ENCODE measurements at regions not wholly inside any gene's neighbourhood (a gene's known extent, or its start where the extent isn't known, plus 50 kb on each side); places are given as distances from the start of the nearest gene placed in this dataset.

DNA sequence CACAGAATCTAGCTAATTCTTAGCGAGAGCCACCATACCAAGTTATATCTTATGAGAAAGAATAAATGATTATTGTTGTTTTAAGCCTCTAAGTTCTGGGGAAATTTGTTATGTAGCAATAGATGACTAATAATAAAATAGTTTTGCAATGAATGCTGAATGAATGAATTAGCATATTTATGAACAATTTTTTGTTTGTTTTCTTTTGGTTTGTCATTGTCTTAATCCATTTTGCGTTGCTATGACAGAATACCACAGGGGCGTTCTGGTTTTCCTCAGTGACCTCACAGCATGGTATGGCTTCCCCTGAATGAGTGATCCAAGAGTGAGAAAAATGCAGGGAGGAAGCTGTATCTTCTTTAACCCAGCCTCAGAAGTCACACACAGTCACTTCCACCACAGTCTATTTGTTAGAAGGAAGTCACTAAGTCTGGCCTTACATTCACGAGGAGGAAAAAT lies 53.8 kb upstream of the HPDL start:
- TF ChIP-seq, protein P1, sequence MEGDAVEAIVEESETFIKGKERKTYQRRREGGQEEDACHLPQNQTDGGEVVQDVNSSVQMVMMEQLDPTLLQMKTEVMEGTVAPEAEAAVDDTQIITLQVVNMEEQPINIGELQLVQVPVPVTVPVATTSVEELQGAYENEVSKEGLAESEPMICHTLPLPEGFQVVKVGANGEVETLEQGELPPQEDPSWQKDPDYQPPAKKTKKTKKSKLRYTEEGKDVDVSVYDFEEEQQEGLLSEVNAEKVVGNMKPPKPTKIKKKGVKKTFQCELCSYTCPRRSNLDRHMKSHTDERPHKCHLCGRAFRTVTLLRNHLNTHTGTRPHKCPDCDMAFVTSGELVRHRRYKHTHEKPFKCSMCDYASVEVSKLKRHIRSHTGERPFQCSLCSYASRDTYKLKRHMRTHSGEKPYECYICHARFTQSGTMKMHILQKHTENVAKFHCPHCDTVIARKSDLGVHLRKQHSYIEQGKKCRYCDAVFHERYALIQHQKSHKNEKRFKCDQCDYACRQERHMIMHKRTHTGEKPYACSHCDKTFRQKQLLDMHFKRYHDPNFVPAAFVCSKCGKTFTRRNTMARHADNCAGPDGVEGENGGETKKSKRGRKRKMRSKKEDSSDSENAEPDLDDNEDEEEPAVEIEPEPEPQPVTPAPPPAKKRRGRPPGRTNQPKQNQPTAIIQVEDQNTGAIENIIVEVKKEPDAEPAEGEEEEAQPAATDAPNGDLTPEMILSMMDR (IDR thresholded peaks at IDR 0.05) = no peak
- TF ChIP-seq POLR2A (IDR thresholded peaks at IDR 0.05) = no peak
